Thoracic aorta (tissue), 2 donors: ENCODE measurements at regions not wholly inside any gene's neighbourhood (a gene's known extent, or its start where the extent isn't known, plus 50 kb on each side); places are given as distances from the start of the nearest gene placed in this dataset.

Experiments
- ATAC-seq: fragments of 150-250 bp; one replicate; pipeline ENCODE4 v1.8.0; 2017; ENCODE audit warnings: low read depth; ENCODE audit not compliant: insufficient number of reproducible peaks, low FRiP score
- DNase-seq: peaks from one replicate; pipeline ENCODE4 v3.0.0-alpha.2; 2020; ENCODE audit warnings: low spot score
- H3K27ac ChIP-seq, 2 donors: fragments of 200-600 bp; sonication (generic); 1 replicate in 1 of 2; 2 replicates in 1 of 2; pipeline ENCODE4 v1.5.1; 2016; ENCODE audit warnings: mild to moderate bottlenecking in 2 of 2, moderate library complexity in 2 of 2
- H3K27me3 ChIP-seq: fragments of 200-600 bp; sonication (generic); replicated peaks from 2 replicates; pipeline ENCODE4 v1.6.0; 2016; ENCODE audit warnings: mild to moderate bottlenecking; ENCODE audit not compliant: insufficient read depth
- H3K36me3 ChIP-seq: fragments of 200-600 bp; sonication (generic); one replicate; pipeline ENCODE4 v1.5.1; 2016
- H3K4me1 ChIP-seq, 2 donors: fragments of 200-600 bp; sonication (generic); 1 replicate in 1 of 2; 2 replicates in 1 of 2; pipeline versions ENCODE4 v1.5.1 to v1.6.0; 2016; ENCODE audit warnings: low read depth in 2 of 2, mild to moderate bottlenecking in 1 of 2; ENCODE audit not compliant: control insufficient read depth in 1 of 2
- H3K4me3 ChIP-seq: fragments of 200-600 bp; sonication (generic); 2 replicates; pipeline ENCODE4 v1.5.1; 2016; ENCODE audit warnings: mild to moderate bottlenecking
- H3K9me3 ChIP-seq: fragments of 200-600 bp; sonication (generic); 2 replicates; pipeline ENCODE4 v1.5.1; 2016
- TF ChIP-seq, protein P1 (sequence below): fragments of 200-600 bp; sonication (generic); IDR thresholded peaks from one replicate; pipeline ENCODE4 v1.5.1; 2019; ENCODE audit warnings: antibody characterized with exemption

DNA sequence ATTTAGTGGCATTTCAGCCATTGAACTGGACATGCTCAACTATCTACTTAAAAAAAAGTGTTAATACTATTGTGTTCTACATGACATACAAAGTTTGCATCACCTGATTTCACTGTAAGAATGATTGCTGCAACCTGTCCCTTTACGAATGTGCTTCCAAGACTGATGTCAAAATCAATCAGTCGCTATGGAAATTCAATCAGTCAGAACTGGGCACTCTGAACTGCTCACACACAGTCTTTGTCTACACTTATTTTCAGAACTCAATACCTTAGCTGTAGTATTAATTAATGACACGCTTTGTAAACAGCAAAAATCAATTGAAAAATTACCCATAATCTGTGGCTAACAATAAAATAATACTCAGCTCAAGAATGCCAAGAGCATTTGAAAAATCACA lies 70.3 kb upstream of the KLHL29 start:
- ATAC-seq = no peak
- TF ChIP-seq, protein P1, sequence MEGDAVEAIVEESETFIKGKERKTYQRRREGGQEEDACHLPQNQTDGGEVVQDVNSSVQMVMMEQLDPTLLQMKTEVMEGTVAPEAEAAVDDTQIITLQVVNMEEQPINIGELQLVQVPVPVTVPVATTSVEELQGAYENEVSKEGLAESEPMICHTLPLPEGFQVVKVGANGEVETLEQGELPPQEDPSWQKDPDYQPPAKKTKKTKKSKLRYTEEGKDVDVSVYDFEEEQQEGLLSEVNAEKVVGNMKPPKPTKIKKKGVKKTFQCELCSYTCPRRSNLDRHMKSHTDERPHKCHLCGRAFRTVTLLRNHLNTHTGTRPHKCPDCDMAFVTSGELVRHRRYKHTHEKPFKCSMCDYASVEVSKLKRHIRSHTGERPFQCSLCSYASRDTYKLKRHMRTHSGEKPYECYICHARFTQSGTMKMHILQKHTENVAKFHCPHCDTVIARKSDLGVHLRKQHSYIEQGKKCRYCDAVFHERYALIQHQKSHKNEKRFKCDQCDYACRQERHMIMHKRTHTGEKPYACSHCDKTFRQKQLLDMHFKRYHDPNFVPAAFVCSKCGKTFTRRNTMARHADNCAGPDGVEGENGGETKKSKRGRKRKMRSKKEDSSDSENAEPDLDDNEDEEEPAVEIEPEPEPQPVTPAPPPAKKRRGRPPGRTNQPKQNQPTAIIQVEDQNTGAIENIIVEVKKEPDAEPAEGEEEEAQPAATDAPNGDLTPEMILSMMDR = no peak

DNA sequence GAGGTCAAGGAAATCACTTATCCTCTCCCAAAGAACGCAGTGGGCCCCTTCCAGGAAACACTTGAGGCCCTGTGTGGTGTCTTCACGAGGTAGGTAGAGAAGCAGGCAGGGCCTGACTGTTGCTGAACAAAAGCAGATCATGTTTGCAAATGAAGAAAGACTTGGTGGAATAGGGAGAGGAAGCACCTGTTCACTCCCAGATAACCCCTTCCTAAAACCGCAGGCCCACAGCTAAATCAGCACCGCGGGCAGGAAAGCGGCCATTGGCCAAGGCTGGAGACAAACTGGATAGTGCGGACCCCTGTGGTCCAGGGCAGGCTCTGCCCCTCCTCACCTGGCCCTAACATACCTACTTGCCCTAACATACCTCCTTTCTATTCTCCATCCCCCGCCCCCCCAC lies 64.9 kb upstream of the KLHL29 start:
- Histone ChIP-seq H3K27me3 (no peaks in the 10 kb centered on the region), H3K36me3 (no peaks in the 10 kb centered on the region), H3K9me3 (no peaks in the 10 kb centered on the region), H3K27ac (no peak overlapping the region), H3K4me3 (no peak overlapping the region), H3K4me1 (no peaks in the 10 kb centered on the region)
- DNase-seq (no peak), ATAC-seq (no peak)
- TF ChIP-seq, protein P1 = no peak

More for the DNA sequence above, 70.3 kb upstream of the KLHL29 start:
- DNase-seq = no peak
- H3K4me3 ChIP-seq = no peak overlapping the region
- H3K27me3 ChIP-seq = no peaks in the 10 kb centered on the region
- H3K9me3 ChIP-seq = no peaks in the 10 kb centered on the region
- H3K4me1 ChIP-seq = no peaks in the 10 kb centered on the region
- no peak overlapping the region for H3K27ac ChIP-seq
- H3K36me3 ChIP-seq = no peaks in the 10 kb centered on the region

DNA sequence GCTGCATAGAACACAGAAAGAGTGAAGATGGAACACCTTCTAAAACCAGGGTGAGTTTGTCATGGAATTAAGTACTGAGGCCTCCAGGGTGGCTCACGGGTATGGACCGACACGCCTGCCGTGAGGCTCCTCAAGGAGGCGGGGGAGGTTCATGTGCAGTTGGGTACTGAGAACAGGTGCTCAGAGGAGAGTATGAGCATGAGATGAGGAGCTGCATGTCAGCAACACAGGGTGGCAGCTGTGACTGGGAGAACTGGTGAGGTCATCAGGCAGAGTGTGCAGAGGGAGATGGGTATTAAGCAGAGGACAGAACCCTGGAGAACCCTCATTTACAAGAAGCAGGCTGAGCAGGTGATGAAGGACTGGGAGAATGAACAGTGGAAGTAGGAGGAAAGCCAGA lies 63.2 kb upstream of the KLHL29 start:
- H3K9me3 ChIP-seq = no peaks in the 10 kb centered on the region

DNA sequence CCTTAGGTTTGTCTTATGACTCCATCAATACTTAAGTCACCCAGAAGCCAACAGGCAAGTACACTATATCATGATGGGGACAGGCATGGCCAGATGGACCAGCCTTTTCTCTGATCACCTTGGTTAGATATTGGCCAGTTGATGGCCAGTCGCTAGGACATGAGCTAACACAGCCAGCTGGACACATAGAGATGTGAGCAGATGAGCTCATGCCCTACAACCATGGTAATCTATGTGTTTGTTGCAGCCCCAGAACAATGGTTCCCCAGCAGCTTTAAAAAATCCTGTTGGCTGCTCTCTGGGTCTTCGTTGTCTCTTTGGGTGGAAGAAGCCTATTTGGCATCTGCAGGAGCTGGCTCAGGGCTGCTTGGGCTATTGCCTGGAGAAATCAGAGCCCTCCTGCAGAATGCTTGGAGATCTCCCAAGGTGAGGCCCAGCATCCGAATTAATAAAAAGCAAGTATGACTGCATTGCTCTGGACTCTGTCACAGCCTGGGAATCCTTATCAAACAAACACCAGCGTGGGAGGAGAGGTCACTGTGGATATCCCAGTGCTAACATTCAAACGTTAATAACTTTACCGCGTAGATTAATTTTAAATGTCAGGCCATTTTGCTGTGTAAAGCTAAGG lies 62.3 kb upstream of the KLHL29 start:
- Histone ChIP-seq H3K4me3 (no peak overlapping the region), H3K27ac (no peak overlapping the region), H3K4me1 (no peaks in the 10 kb centered on the region), H3K9me3 (no peaks in the 10 kb centered on the region), H3K36me3 (no peaks in the 10 kb centered on the region), H3K27me3 (no peaks in the 10 kb centered on the region)
- ATAC-seq = no peak
- DNase-seq = no peak
- TF ChIP-seq, protein P1 = no peak

More for the DNA sequence above, 63.2 kb upstream of the KLHL29 start:
- Histone ChIP-seq H3K4me3 (no peak overlapping the region), H3K36me3 (no peaks in the 10 kb centered on the region), H3K27me3 (no peaks in the 10 kb centered on the region), H3K27ac (no peak overlapping the region), H3K4me1 (no peaks in the 10 kb centered on the region)
- ATAC-seq (no peak), DNase-seq (no peak)
- TF ChIP-seq, protein P1 = no peak

DNA sequence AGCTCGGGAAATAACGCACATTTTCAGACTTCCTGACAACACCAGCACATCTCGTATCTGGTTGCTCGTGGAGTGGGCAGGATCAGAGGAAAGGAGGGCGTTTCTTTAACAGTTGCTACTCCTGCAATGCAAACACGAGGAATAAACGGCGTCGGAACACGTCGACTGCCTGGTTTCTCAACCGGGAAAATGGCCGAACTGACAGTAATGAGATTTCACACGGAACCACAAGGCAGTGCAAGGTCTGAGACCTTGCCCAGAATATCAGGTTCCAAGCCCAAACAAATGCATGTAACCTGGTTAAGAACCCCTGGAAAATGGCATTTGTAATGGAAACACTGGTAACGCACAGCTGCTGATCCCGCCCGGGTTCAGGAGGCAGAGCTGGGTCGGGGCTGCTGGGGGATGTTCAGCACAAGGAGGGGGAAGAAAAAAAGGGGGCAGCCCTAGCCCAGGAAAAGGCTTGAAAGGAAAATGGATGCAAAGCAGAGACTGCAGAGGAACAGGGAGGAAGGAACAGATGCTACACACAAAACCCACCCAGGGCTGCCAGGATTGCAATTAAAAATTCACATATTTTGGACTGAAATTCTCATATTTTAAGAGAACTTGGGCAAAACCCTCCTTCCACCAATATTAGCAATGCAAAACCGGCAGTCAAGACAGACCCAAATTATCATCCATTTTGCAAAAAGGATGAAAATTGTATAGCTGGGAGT lies 61.6 kb upstream of the KLHL29 start:
- Histone ChIP-seq H3K4me1 (no peaks in the 10 kb centered on the region), H3K36me3 (no peaks in the 10 kb centered on the region), H3K27me3 (no peaks in the 10 kb centered on the region), H3K27ac (no peak overlapping the region), H3K4me3 (no peak overlapping the region), H3K9me3 (no peaks in the 10 kb centered on the region)
- no peak for ATAC-seq
- TF ChIP-seq, protein P1 = no peak
- DNase-seq = no peak
